ENCODE measurements at regions not wholly inside any gene's neighbourhood (a gene's known extent, or its start where the extent isn't known, plus 50 kb on each side); places are given as distances from the start of the nearest gene placed in this dataset.
"Not testable (repeated sequence)": the region's sequence is repeated elsewhere in the genome, so short reads cannot be mapped to it uniquely, and the experiment has no call there.

- DNase-seq (ENCODE audit: low read depth in 2 of 2), result no peak
Observed at GRCh38 chrX:121642415-121642814, 595.0 kb downstream of the GLUD2 start.

DNA sequence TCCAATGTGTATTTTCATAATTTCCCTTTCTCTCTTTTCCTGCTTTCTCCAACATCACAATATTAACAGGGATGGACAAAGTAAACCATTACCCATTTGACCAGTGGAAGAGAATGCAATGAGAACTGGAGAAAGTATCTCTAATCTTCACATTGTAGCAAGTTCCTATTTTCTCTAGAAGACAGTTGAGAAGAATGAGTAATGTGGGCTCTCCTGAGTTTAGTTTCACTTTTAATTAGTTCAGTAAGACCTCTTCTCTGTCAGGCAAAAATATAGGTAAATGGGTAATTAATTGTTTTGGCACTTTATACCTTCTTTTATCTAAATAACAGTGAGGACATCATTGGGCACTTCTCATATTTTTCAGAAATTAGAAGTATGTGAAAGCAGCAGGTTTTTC lies 602.0 kb downstream of the GLUD2 start:
- DNase-seq (ENCODE audit: low read depth in 2 of 2), result no peak

DNA sequence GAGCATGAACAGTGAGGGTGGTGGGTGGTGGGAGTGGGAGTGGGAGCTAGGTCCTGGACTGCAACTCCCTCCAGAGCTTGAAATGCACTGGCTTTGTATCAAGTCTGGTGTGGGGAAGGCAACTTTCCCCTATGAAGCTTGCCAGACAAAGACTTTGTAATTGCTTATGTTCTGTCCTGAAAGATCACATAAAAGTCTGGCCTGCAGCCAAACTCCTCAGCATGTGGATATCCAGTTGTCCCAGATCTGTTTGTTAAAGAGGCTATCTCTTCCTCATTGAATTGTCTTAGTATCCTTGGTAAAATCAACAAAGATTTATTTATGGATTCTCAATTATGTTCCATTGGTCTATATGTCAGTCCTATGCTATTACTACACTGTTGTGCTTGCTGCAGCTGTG lies 607.9 kb downstream of the GLUD2 start:
- DNase-seq (ENCODE audit: low read depth in 2 of 2), result no peak

DNA sequence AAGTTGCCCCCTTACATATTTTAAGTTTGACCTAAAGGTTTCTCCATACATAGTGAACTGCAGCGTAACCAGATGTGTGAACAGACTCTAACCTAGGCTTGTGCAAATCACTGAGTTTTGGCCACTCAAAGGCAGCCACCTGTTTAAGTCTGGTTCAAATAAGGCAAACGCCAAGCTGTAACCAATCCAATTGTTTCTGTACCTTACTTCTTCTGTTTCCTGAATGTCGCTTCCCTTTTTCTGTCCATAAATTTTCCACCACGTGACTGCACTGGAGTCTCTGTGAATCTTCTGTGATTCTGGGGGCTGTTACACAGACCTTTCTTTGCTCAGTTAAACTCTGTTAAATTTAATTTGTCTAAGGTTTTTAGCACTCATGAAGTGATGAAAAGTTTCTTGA lies 618.8 kb downstream of the GLUD2 start:
- no peak for DNase-seq (ENCODE audit: low read depth in 2 of 2)

DNA sequence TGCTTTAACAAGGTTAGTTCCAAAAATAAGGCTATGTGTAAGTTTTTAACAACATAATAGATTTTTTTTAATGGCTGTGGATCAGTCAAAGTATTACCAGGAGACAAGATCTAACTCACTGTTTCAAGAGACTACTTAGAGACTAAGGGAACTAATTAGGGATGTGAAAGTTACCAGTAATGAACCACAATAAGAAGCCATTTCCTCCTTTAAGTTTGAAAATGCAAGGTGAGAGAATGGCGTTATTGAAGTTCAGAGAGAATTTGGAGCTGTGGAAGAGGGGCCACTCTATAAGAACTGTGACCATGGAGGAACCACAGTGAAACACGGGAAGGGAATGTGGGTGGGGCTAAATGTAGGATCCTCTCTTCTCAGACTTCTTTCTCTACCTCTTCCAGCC lies 624.2 kb downstream of the GLUD2 start:
- no peak for DNase-seq (ENCODE audit: low read depth in 2 of 2)

DNA sequence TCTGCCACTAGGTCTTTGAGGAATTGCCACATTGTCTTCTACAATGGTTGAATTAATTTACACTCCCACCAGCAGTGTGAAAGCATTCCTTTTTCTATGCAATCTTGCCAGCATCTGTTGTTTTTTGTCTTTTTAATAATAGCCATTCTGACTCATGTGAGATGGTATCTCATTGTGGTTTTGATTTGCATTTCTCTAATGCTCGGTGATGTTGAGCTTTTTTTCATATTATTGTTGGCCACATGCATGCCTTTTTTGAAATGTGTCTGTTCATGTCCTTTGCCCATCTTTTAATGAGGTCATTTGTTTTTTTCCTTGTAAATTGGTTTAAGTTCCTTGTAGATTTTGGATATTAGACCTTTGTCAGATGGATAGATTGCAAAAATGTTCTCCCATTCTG lies 661.8 kb downstream of the GLUD2 start:
- DNase-seq (ENCODE audit: low read depth in 2 of 2), result not testable (repeated sequence)

GRCh38 chrX:121733514-121733913 lies 686.1 kb downstream of the GLUD2 start:
- no peak for DNase-seq (ENCODE audit: low read depth in 2 of 2)

- DNase-seq (ENCODE audit: low read depth in 2 of 2), result no peak
Observed at GRCh38 chrX:121746105-121746504, 698.7 kb downstream of the GLUD2 start.

- not testable (repeated sequence) for DNase-seq (ENCODE audit: low read depth in 2 of 2)
Observed at GRCh38 chrX:121753602-121754001, 706.2 kb downstream of the GLUD2 start.

DNA sequence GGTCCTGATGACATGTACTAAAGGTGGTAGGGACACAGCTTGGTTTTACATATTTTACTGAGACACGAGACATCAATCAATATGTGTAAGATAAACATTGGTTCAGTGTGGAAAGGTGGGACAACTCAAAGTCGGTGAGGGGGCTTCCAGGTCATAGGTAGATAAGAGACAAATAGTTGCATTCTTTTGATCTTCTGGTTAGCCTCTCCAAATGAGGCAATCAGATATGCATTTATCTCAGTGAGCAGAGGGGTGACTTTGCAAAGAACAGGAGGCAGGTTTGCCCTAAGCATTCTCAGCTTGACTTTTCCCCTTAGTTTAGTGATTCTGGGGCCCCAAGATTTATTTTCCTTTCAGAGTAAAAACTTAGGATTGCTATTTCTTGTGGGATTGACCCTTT lies 706.9 kb downstream of the GLUD2 start:
- no peak for DNase-seq (ENCODE audit: low read depth in 2 of 2)

GRCh38 chrX:121755541-121755940 lies 708.1 kb downstream of the GLUD2 start:
- DNase-seq (ENCODE audit: low read depth in 2 of 2), result no peak

- DNase-seq (ENCODE audit: low read depth in 2 of 2), result no peak
Observed at GRCh38 chrX:121761845-121762244, 714.4 kb downstream of the GLUD2 start.

DNA sequence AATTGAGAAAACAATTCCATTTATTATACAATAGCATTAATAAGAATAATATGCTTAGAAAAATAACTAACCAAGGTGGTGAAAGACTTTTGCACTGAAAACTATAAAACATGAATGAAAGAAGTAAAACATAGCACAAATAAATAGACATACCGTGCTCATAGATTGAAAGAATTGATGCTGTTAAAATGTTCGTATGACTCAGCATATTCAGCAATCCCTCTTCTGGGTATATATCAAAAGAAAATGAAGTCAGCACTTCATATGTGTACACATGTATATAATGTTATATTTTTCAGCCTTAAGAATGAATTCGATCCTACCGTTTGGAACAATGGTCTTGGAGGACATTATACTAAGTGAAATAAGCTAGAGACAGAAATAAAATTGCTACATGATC lies 716.3 kb downstream of the GLUD2 start:
- DNase-seq (ENCODE audit: low read depth in 2 of 2), result no peak

GRCh38 chrX:121768210-121768609 lies 720.8 kb downstream of the GLUD2 start:
- DNase-seq (ENCODE audit: low read depth in 2 of 2), result not testable (repeated sequence)

DNA sequence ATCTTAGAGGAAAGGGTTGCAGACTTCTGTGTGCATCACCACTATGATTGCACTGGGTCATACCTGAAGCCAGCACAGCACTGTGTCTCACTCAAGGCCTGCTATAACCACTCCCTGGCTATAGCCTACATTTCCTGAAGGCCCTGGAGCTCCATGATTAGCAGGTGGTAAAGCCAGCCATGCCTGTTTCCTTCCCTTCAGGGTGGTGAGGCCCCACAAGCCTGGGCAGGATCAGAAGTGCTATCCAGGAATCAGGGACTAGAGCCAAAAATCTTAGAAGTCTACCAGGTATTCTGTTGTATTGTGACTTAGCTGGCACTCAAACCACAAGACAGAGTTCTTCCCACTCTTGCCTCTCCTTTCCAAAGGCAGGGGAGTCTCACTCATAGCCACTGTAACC lies 734.6 kb downstream of the GLUD2 start:
- no peak for DNase-seq (ENCODE audit: low read depth in 2 of 2)

DNA sequence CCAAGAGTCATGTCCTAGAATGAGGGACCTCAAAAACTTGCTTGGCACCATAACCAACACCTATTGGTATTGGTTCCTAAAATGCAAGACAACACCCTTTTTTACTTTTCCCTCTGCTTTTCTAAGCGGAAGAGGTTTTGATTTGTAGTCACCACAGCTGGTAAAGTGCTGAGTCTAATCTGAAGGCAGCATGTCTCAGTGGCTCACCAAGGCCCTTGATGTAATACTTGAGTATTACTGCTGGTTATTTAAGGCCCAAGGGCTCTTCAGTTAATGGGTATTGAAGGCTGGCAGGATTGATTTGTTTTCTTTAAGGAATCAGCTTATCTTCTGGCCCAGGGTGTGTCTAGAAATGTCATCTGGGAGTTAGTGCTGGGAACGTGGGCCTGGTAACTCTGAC lies 735.1 kb downstream of the GLUD2 start:
- no peak for DNase-seq (ENCODE audit: low read depth in 2 of 2)

DNA sequence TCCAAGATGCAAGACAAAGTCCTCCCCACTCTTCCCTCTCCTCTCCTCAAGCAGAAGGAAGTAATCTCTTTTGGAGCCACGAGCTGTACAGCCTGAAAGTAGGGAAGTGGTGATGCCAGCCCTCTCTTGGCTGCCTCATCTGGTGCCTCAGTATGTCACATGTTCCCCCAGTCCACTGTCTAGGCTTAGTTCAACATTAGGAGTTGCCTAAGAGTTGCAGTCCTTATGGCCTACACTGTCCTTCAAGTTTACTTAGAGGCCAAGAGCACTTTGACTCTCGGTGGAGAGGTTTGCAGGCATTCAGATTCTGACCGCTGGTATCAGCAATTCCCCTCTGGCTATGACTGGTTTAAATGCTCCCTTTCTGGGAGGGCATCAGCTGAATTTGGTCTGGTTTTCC lies 735.6 kb downstream of the GLUD2 start:
- DNase-seq (ENCODE audit: low read depth in 2 of 2), result no peak

DNA sequence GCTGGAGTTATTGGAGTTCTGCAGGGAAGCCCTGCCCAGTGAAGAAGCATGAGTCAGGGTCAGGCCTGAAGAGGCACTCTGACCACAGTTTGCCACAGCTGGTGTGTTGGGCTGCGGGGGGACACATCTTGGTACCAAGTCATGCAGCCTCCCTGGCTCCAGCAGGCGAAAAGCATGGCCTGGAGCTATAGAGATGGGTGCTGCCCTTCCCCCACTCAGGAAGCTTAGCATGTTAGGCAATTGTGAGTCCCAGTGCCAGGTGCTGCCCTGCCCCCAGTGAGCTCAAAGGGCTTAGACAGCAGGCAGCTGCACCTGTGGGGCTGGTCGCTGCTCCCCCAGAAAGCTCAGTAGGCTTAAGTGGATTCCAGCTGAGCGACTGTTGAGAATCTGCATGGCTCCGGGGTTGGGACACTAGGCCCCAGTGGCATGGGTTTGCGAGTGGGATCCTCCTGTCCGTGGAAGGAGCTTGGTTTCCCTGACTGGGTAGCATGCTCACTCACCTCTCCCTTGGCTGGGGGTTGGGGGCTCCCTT lies 755.5 kb downstream of the GLUD2 start:
- no peak for DNase-seq (ENCODE audit: low read depth in 2 of 2)

- DNase-seq (ENCODE audit: low read depth in 2 of 2), result no peak
Observed at GRCh38 chrX:121823406-121823805, 776.0 kb downstream of the GLUD2 start.

- no peak for DNase-seq (ENCODE audit: low read depth in 2 of 2)
Observed at GRCh38 chrX:121831601-121832000, 784.2 kb downstream of the GLUD2 start.

DNA sequence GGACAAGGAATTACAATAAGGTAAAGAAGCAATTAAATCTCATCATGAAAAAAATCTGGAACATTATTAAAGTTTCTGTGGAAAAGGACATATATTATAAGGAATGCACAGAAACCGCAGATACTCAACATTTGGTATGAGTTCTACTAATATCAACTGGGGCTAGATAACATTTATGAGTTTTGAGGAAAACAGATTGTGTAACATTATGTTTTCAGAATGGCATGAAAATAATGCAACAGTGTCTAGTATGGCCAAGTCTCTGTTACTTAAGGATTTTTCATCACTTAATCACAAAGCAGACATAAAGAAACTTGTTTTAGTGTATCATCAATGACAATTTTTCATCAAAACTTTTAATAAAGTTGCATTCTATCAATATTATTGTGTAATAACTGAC lies 785.0 kb downstream of the GLUD2 start:
- no peak for DNase-seq (ENCODE audit: low read depth in 2 of 2)

- no peak for DNase-seq (ENCODE audit: low read depth in 2 of 2)
Observed at GRCh38 chrX:121836000-121836399, 788.6 kb downstream of the GLUD2 start.

DNA sequence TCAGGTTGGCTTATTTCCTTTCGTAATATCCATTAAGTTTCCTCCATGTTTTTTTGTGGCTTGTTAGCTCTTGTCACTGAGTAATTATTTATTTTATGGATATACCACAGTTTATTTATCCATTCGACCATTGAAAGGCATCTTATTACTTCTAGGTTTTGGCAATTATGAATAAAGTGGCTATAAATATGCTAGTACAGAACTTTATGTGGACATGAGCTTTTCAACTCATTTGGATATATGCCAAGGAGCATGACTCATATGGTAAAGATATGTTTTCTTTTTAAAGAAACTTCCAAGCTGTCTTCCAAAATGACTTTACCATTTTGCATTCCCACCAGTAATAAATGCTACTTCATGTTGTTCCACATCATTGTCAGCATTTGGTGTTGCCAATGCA lies 803.6 kb downstream of the GLUD2 start:
- DNase-seq (ENCODE audit: low read depth in 2 of 2), result no peak

GRCh38 chrX:121853762-121854613 lies 806.6 kb downstream of the GLUD2 start:
- DNase-seq (ENCODE audit: low read depth in 2 of 2), result no peak
